Body of pancreas (tissue), 4 donors: ENCODE measurements at regions not wholly inside any gene's neighbourhood (a gene's known extent, or its start where the extent isn't known, plus 50 kb on each side); places are given as distances from the start of the nearest gene placed in this dataset.
"Not testable (repeated sequence)": the region's sequence is repeated elsewhere in the genome, so short reads cannot be mapped to it uniquely, and the experiment has no call there.

Source experiments
- ATAC-seq: fragments of 150-250 bp; one replicate; pipeline ENCODE4 v1.9.1; 2016
- DNase-seq, 4 donors: peaks; one replicate each; pipeline ENCODE4 v3.0.0-alpha.2; 2019
- H3K27ac ChIP-seq, 4 donors: fragments of 200-600 bp; sonication (generic); 1 replicate in 3 of 4; 2 replicates in 1 of 4; pipeline versions ENCODE4 v1.5.1 to v1.6.1; 2016 to 2019; ENCODE audit warnings: mild to moderate bottlenecking in 1 of 4, mixed read lengths in 1 of 4, moderate library complexity in 1 of 4
- H3K27me3 ChIP-seq, 2 donors: fragments of 200-600 bp; sonication (generic); one replicate each; pipeline ENCODE4 v1.6.0; 2016; ENCODE audit warnings: mild to moderate bottlenecking in 1 of 2
- H3K36me3 ChIP-seq, 2 donors: fragments of 200-600 bp; sonication (generic); replicated peaks in 1 of 2; 2 replicates each; pipeline ENCODE4 v1.5.1; 2016; ENCODE audit warnings: low read depth in 2 of 2; ENCODE audit not compliant: insufficient read depth in 1 of 2
- H3K4me1 ChIP-seq: fragments of 200-600 bp; sonication (generic); one replicate; pipeline ENCODE4 v1.6.0; 2016
- H3K4me3 ChIP-seq, 2 donors: fragments of 200-600 bp; sonication (generic); 1 replicate in 1 of 2; 2 replicates in 1 of 2; pipeline ENCODE4 v1.5.1; 2016 to 2019
- H3K9me3 ChIP-seq, 3 donors: fragments of 200-600 bp; sonication (generic); 1 replicate in 2 of 3; 2 replicates in 1 of 3; pipeline ENCODE4 v1.5.1; 2016
- POLR2A ChIP-seq, 3 donors: fragments of 450-650 bp; IDR thresholded peaks; one replicate each; pipeline ENCODE4 v1.6.1; 2016; ENCODE audit warnings: antibody characterized with exemption in 3 of 3, mild to moderate bottlenecking in 2 of 3
- WGBS, 2 donors: methylation state at CpG; one replicate each; pipeline ENCODE4 v1.1.5; 2017; 5-methylcytosine and 5-hydroxymethylcytosine counted together
- intact Hi-C: fragments of 100-400 bp; cut with DNase I; formaldehyde crosslinking; loops from one replicate; pipeline ENCODE4 v1.15.1; 2023
- TF ChIP-seq, protein P1 (sequence below), 7 experiments: fragments of 450-650 bp in 4 of 7; fragments of 200-600 bp in 3 of 7; sonication (generic) in 3 of 7; IDR thresholded peaks; one replicate each; pipeline ENCODE4 v1.5.1; 2016 to 2019; ENCODE audit warnings: antibody characterized with exemption in 7 of 7

DNA sequence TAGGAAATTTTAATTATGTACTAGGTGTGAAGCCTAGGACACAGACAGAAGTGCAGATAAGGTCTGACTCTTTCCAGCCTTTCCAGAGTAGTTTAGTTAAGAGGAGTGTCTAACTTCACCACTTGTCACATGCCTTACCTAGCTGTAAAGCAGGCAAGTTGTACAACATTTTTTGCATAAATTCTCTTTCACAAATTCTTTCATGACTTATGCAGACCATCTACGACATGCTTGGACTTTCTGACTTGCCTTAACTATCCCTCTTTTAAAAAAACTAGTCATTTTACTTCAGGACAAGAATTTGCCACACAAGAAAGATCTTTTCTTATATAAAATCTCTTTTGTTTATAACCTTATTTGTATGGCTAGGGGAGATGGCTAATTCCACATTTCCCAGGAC lies 1273.6 kb upstream of the SLC39A10 start:
- Histone ChIP-seq H3K27ac (no peak overlapping the region), H3K27me3 (no peaks in the 10 kb centered on the region), H3K4me1 (no peaks in the 10 kb centered on the region), H3K9me3 (no peaks in the 10 kb centered on the region), H3K4me3 (no peak overlapping the region), H3K36me3 (no peaks in the 10 kb centered on the region)
- DNase-seq = no peak
- intact Hi-C loops = no loop called here
- ATAC-seq = no peak
- no peak for TF ChIP-seq POLR2A (IDR thresholded peaks at IDR 0.05)
- TF ChIP-seq, protein P1, sequence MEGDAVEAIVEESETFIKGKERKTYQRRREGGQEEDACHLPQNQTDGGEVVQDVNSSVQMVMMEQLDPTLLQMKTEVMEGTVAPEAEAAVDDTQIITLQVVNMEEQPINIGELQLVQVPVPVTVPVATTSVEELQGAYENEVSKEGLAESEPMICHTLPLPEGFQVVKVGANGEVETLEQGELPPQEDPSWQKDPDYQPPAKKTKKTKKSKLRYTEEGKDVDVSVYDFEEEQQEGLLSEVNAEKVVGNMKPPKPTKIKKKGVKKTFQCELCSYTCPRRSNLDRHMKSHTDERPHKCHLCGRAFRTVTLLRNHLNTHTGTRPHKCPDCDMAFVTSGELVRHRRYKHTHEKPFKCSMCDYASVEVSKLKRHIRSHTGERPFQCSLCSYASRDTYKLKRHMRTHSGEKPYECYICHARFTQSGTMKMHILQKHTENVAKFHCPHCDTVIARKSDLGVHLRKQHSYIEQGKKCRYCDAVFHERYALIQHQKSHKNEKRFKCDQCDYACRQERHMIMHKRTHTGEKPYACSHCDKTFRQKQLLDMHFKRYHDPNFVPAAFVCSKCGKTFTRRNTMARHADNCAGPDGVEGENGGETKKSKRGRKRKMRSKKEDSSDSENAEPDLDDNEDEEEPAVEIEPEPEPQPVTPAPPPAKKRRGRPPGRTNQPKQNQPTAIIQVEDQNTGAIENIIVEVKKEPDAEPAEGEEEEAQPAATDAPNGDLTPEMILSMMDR (IDR thresholded peaks at IDR 0.05) = no peak
- WGBS, 2 donors = 9 to 18% methylated on average over 1 of the region's 1 CpG

DNA sequence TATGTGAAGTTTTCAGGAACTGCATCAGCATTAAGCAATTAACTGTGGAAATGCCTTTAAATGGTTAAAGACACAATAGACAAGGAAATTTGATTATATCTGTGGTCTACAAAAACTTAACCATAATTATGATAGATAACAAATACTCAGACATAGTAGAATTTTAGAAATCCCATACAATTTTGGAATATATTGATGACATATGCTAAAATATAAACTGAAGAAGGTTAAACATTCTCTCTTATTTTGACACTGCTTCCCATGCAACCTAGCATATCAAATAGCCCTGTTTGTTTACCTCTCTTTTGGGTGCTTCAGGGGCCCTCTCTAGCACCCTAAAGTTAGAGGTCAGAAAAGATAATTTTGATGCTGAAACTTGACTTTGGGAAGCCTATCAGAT lies 1274.8 kb upstream of the SLC39A10 start:
- H3K4me1 ChIP-seq = no peaks in the 10 kb centered on the region
- H3K9me3 ChIP-seq = no peaks in the 10 kb centered on the region
- no peaks in the 10 kb centered on the region for H3K36me3 ChIP-seq
- no peaks in the 10 kb centered on the region for H3K27me3 ChIP-seq
- no peak for DNase-seq
- no peak overlapping the region for H3K4me3 ChIP-seq
- no peak for TF ChIP-seq POLR2A (IDR thresholded peaks at IDR 0.05)
- TF ChIP-seq, protein P1 (IDR thresholded peaks at IDR 0.05) = no peak
- H3K27ac ChIP-seq = no peak overlapping the region
- ATAC-seq = no peak
- intact Hi-C loops = no loop called here

DNA sequence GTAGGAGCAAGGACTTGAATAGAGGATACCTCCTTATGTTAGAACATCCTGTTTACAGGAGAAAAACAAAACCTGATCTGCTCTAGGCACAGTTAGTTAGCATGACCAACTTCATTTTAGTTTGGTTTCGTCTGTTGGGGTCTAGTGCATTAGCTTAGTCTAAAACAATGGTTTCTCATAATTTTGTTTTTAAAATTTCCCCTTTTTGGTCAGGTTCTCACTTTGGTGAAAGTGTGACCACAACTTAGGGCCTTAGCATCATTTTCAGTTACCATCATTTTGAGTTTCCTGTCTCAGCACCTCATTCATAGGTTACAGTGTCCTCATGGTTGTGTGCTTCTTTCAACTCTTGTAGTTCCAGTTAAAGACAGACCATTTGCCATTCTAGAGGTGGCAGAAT lies 1277.0 kb upstream of the SLC39A10 start:
- Histone ChIP-seq H3K36me3 (no peaks in the 10 kb centered on the region), H3K4me3 (no peak overlapping the region), H3K27ac (no peak overlapping the region), H3K4me1 (no peaks in the 10 kb centered on the region), H3K27me3 (no peaks in the 10 kb centered on the region), H3K9me3 (no peaks in the 10 kb centered on the region)
- intact Hi-C loops = no loop called here
- ATAC-seq (no peak), DNase-seq (no peak)
- WGBS, 2 donors = 38% methylated on average over 1 of the region's 1 CpG
- TF ChIP-seq POLR2A (IDR thresholded peaks at IDR 0.05) = no peak
- TF ChIP-seq, protein P1 (IDR thresholded peaks at IDR 0.05) = no peak

DNA sequence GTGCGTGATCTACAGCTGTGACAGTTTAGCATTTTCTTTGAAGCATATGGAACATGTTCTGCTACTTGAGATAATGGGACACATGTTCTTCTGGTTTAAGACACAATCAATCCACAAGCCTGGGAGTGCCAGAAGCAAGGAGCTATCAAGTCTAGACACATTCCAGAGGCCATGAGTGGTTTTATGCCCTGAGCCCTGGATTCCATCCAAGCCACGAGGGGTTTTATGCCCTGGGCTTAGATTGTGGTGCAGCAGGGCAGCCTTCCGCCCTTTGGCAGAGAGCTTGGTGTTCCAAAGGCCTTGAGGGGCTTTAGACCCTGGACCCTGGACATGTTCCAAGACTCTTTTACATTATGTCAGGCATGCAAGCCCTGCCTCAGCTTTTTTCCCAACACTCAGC lies 1289.6 kb upstream of the SLC39A10 start:
- WGBS, 2 donors = 53 to 56% methylated on average over 3 of the region's 3 CpGs
- H3K27me3 ChIP-seq, H3K4me3 ChIP-seq, H3K9me3 ChIP-seq, H3K4me1 ChIP-seq, H3K27ac ChIP-seq, ATAC-seq, DNase-seq, intact Hi-C loops, H3K36me3 ChIP-seq: not testable (repeated sequence)

DNA sequence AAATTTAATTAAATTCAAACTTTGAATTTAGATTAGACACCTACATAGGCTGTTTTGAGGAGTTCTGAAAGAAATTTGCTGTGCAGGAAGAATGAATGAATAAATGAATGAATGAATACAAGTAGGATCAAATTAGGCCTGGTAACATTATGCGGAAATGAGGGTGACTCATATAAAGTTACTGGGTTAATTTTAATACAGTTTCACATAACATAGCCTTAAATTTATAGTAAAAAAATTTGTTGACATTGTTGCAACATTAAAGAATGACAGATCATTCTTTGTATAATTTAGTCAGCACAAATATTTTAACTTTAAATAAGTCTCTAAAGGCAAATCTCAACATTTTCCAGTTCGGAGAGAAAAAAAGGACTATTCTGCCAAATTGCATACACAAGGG lies 1293.1 kb upstream of the SLC39A10 start:
- Histone ChIP-seq H3K4me3 (no peak overlapping the region), H3K36me3 (no peaks in the 10 kb centered on the region), H3K27ac (no peak overlapping the region), H3K9me3 (peaks cover 0 to 7% (median 0%) of the 10 kb centered on the region in 3 donors), H3K4me1 (no peaks in the 10 kb centered on the region), H3K27me3 (no peaks in the 10 kb centered on the region)
- WGBS, 2 donors = 75 to 76% methylated on average over 2 of the region's 2 CpGs
- intact Hi-C loops = no loop called here
- no peak for DNase-seq
- no peak for ATAC-seq
- TF ChIP-seq, protein P1 (IDR thresholded peaks at IDR 0.05) = no peak
- TF ChIP-seq POLR2A (IDR thresholded peaks at IDR 0.05) = no peak
